GM12892 (cell line): ENCODE measurements at regions not wholly inside any gene's neighbourhood (a gene's known extent, or its start where the extent isn't known, plus 50 kb on each side); places are given as distances from the start of the nearest gene placed in this dataset.

Experiments used
- DNase-seq: peaks from one replicate; pipeline ENCODE4 v3.0.0; 2011; ENCODE audit not compliant: insufficient read length
- FAIRE-seq: peaks from 2 replicates; lab custom pipeline; 2011; peaks lifted over from hg19 to GRCh38; lab: Jason Lieb, UNC
- POLR2A ChIP-seq: IDR thresholded peaks from 2 replicates; pipeline ENCODE4 v1.6.1; 2011; ENCODE audit warnings: low read depth, low read length, control low read depth
- POLR2AphosphoS5 ChIP-seq: IDR thresholded peaks from 2 replicates; pipeline ENCODE4 v1.6.1; 2011; ENCODE audit warnings: low read depth, low read length, control low read depth
- TAF1 ChIP-seq: IDR thresholded peaks from 2 replicates; pipeline ENCODE4 v1.6.1; 2011; ENCODE audit warnings: low read depth, mild to moderate bottlenecking, control low read depth, low read length, borderline replicate concordance

GRCh38 chr14:66038618-66039017 is 447.6 kb upstream of the CCDC196 start:
- DNase-seq = no peak
- no peak for TF ChIP-seq POLR2AphosphoS5
- FAIRE-seq = no peak

GRCh38 chr14:66039495-66039894 is 446.7 kb upstream of the CCDC196 start:
- FAIRE-seq = no peak

GRCh38 chr14:66041582-66041981 is 444.6 kb upstream of the CCDC196 start:
- no peak for FAIRE-seq
- DNase-seq = no peak
- no peak for TF ChIP-seq TAF1
- no peak for TF ChIP-seq POLR2A

More at GRCh38 chr14:66039495-66039894, 446.7 kb upstream of the CCDC196 start:
- no peak for TF ChIP-seq POLR2A
- no peak for TF ChIP-seq POLR2AphosphoS5
- no peak for TF ChIP-seq TAF1
- DNase-seq = no peak

GRCh38 chr14:66043921-66044320 is 442.2 kb upstream of the CCDC196 start:
- FAIRE-seq = no peak
- TF ChIP-seq POLR2A (no peak), TAF1 (no peak), POLR2AphosphoS5 (no peak)
- no peak for DNase-seq

- no peak for FAIRE-seq
- TF ChIP-seq TAF1 (no peak), POLR2A (no peak), POLR2AphosphoS5 (no peak)
Observed at GRCh38 chr14:66045572-66046021, 440.6 kb upstream of the CCDC196 start.

GRCh38 chr14:66046035-66046434 is 440.1 kb upstream of the CCDC196 start:
- TF ChIP-seq POLR2AphosphoS5 (no peak), TAF1 (no peak), POLR2A (no peak)
- DNase-seq = no peak
- FAIRE-seq = no peak

More at GRCh38 chr14:66045572-66046021, 440.6 kb upstream of the CCDC196 start:
- no peak for DNase-seq

- TF ChIP-seq POLR2A (no peak), TAF1 (no peak), POLR2AphosphoS5 (no peak)
- FAIRE-seq (no peak), DNase-seq (no peak)
Observed at GRCh38 chr14:66046591-66046990, 439.6 kb upstream of the CCDC196 start.

- FAIRE-seq (peak; percentile 61), DNase-seq (no peak)
- TF ChIP-seq POLR2A (no peak), TAF1 (no peak), POLR2AphosphoS5 (no peak)
Observed at GRCh38 chr14:66056268-66056907, 429.8 kb upstream of the CCDC196 start.

- DNase-seq (no peak), FAIRE-seq (no peak)
- TF ChIP-seq POLR2AphosphoS5 = no peak
- no peak for TF ChIP-seq TAF1
- no peak for TF ChIP-seq POLR2A
Observed at GRCh38 chr14:66056926-66057552, 429.1 kb upstream of the CCDC196 start.

GRCh38 chr14:66065188-66065587 is 421.0 kb upstream of the CCDC196 start:
- FAIRE-seq = no peak
- DNase-seq = no peak
- no peak for TF ChIP-seq TAF1
- no peak for TF ChIP-seq POLR2A

- no peak for TF ChIP-seq POLR2A
- no peak for TF ChIP-seq TAF1
- FAIRE-seq (no peak), DNase-seq (no peak)
Observed at GRCh38 chr14:66066981-66067776, 419.0 kb upstream of the CCDC196 start.
